NCI-H2081 treated with DMSO at 0.1 percent for 48 hours (cell line): ENCODE measurements at regions not wholly inside any gene's neighbourhood (a gene's known extent, or its start where the extent isn't known, plus 50 kb on each side); places are given as distances from the start of the nearest gene placed in this dataset.

ENCODE experiments used
- DNase-seq: peaks from one replicate; lab custom pipeline; 2025; lab: John Stamatoyannopoulos, UW

- DNase-seq: no peak
Observed at GRCh38 chr5:167595196-167595595, 696.2 kb upstream of the WWC1 start.

DNA sequence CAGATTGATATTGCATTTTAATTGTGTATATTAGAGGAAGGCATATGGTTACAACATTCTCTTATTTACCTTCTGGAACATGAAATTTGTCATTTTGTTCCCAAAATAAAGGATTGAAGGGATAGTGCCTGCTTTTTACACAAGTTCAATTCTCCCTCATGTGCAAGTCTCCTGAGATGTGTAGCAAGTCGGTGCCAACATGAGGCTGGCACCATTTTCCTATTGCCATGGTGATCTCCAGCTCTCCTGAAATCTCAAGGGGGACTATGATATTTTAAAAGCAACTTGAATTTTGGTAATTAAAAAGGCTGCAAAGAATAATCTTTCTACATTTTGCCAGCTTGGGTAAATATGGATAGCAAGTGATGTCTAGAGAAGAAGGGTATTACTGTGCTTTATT, 693.3 kb upstream of the WWC1 start:
- DNase-seq: no peak

DNA sequence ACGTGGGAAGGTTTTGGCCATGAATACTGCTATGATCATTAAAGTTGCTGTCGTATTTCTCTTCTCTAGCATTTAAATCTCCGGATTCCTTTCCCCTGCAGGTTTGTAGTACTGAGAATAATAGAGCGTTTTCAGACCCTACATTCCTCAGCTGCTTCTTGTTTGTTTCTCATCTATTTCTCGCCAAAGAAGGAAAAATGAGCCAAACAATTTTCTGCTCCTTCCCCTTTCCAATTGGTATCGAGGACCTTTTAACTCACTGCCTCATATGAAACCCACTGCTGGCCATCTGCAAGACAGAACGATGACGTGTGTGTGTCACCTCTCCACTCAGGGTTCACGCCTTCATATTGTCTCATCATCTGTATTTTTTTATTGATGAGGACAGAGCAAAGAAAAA, 689.4 kb upstream of the WWC1 start:
- no peak for DNase-seq

GRCh38 chr5:167603135-167603534, 688.3 kb upstream of the WWC1 start:
- DNase-seq: no peak

GRCh38 chr5:167608390-167609272, 682.8 kb upstream of the WWC1 start:
- DNase-seq: no peak

- no peak for DNase-seq
Observed at GRCh38 chr5:167614294-167615021, 677.0 kb upstream of the WWC1 start.

GRCh38 chr5:167616043-167616890, 675.2 kb upstream of the WWC1 start:
- no peak for DNase-seq

GRCh38 chr5:167623354-167623753, 668.1 kb upstream of the WWC1 start:
- DNase-seq: no peak

- DNase-seq: no peak
Observed at GRCh38 chr5:167624053-167624452, 667.4 kb upstream of the WWC1 start.

- DNase-seq: no peak
Observed at GRCh38 chr5:167626341-167627123, 664.9 kb upstream of the WWC1 start.

DNA sequence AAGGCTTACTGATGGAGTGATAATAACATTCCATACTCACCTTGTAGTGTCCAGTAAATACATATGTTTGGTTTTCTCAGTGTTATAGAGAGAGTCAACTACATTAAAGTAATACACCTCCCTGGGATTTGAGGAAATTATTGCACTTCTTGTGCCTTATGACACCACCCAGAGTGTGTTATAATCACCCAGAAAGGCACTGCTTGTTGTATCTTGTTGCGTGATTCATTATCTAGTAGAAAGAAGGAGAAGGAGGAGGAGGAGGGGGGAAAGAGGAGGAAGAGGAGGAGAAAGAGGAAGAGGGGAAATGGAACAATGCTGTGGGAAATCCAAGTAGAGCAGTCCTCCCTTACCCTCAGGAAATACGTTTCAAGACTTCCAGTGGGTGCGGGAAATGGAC, 661.8 kb upstream of the WWC1 start:
- DNase-seq: no peak

DNA sequence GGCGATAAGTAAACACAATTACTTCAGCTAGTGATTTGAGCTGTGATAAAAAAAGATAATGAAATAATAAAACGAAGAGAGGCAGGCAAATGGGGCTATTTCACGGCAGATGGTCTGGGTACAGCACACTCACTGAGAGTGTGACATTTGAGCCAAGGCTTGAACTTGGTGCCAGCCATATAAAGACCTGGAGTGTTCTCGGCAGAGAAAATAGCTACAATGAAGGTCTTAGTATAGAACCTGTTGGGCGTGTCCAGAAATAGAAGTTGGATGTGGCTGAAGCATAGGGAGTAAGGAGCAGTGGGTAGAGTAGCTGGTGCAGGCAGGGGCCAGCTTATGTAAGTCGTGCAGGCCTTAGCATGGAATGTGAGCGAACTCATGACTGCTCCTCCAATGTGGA, 660.3 kb upstream of the WWC1 start:
- no peak for DNase-seq

DNA sequence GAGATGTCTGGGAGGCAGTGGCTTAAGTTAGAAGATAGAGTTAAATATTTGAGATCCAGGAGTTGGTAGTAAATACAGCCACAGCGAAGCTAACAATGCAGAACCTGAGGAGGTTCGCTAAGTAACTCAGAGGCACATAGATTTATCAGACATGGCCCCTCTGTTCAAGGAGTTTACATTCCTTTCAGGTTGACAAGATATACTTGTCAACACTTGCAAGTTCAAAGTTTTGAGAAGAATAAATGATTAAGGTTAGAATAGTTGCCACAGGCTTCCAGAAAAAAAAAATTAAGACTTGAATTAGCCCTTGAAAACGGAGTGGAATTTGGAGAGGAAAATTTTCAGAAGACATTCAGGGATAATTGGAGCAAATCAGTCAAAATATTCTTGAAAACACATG, 658.3 kb upstream of the WWC1 start:
- DNase-seq: no peak

DNA sequence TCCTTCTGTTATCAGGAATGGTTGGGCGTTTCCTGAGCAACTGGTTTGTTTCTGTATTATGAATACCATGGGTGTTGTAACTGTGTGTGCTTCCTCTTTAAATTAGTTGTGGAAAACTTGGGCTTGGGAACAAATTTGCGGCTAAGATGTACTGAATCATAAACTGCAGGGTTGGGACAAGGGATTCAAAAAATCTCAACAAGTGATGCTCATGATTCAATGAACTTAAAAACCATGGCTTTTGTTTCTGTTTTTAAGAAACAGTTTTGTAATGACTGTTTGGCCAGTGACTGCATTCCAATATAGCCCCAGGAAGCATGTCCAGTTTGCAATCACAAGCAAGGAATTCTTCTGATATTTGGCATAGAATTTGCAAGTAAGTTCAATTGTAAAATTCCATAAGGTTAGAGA, 657.5 kb upstream of the WWC1 start:
- no peak for DNase-seq

- DNase-seq: no peak
Observed at GRCh38 chr5:167634432-167634831, 657.0 kb upstream of the WWC1 start.

- no peak for DNase-seq
Observed at GRCh38 chr5:167638816-167639215, 652.6 kb upstream of the WWC1 start.

DNA sequence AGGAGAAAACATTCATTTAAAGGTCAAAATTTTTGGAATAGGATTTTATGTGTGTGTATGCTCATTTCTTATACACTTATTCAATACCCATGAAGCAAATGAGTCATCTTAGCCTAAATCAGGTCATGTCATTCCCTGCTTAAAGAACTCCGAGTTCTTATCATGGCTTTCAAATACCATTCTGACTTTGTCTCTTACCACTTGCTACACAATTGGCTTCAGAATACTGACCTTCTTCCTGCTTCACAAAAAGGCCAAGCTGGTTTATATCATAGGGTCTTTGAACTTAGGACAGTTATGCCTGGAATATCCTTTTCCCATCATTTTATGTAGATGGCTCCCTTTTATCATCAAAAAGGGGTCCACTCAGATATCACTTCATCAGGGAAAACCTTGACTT, 652.2 kb upstream of the WWC1 start:
- no peak for DNase-seq

- no peak for DNase-seq
Observed at GRCh38 chr5:167639766-167640165, 651.7 kb upstream of the WWC1 start.

DNA sequence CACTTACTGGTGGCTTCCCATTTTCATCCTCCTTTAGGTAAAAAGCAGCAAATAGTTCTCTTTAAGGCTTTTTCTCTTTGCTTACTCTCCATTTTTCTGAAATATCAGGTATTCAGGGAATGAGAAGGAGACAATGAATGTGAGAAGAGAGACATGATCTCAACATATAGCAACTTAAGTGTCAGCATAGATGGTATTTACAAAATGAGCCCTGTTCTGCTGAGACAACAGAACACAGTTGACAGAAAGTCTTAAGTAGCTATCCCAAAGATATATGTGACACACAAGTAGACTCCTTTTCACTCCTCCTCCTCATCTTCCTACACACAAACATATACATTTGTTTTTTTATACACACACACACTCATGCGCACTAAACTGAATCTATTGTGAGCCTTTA, 649.3 kb upstream of the WWC1 start:
- no peak for DNase-seq

DNA sequence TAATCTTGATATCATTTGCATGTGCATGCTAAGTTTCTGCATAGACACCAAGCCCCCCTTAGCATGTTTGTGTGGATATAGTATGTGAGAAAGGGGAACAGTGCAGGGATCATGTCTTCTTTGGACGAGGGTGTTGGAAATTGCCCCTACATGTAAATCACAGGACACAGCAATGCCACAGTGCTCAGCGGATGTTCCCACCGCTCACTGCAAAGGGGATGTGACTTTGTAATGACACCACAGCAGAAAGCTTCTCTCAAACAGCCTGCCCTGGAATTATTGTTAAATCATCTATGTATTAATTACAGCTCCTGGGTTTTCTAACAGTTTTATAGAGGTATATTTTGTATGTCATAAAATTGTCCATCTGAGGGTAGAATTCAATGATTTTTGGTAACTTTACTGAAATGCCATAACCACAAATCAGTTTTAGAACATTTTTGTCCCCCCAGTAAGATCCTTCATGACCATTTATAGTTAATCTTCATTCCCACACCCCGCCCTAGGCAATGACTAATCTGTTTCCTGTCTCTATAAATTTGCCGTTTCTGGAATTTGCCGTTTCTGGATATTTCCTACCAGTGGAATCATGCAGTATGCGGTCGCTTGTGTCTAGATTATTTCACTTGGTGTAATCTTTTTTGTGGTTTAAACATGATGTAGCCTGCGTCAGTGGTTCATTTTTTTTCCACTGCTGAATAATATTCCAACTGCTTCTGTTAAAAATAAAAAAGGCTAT, 648.5 kb upstream of the WWC1 start:
- no peak for DNase-seq
